SK-N-SH treated with all-trans-retinoic acid at 6 μM for 48 hours (cell line): ENCODE measurements at regions not wholly inside any gene's neighbourhood (a gene's known extent, or its start where the extent isn't known, plus 50 kb on each side); places are given as distances from the start of the nearest gene placed in this dataset.

ENCODE experiments used
- CSRNP3 ChIP-seq: fragments of 250-450 bp; sonication (Bioruptor Pico); IDR thresholded peaks from 2 replicates; pipeline ENCODE4 v1.5.1; 2021; ENCODE audit warnings: mild to moderate bottlenecking, moderate library complexity
- ESRRG ChIP-seq: fragments of 250-450 bp; sonication (Bioruptor Pico); IDR thresholded peaks from 2 replicates; pipeline ENCODE4 v1.6.1; 2021; ENCODE audit warnings: mild to moderate bottlenecking
- ZFP30 ChIP-seq: fragments of 450-650 bp; formaldehyde crosslinking; IDR thresholded peaks from 2 replicates; pipeline ENCODE4 v1.5.0; 2022; ENCODE audit warnings: mild to moderate bottlenecking, moderate library complexity
- TF ChIP-seq, protein P1 (sequence below): fragments of 250-450 bp; sonication (Bioruptor Pico); IDR thresholded peaks from 2 replicates; pipeline ENCODE4 v1.8.0; 2020; ENCODE audit warnings: mild to moderate bottlenecking, moderate library complexity, borderline replicate concordance
- TF ChIP-seq, protein P2 (sequence below): fragments of 250-450 bp; sonication (Bioruptor Pico); IDR thresholded peaks from 2 replicates; pipeline ENCODE4 v1.5.0; 2020; ENCODE audit warnings: mild to moderate bottlenecking, moderate library complexity

- TF ChIP-seq, protein P1, sequence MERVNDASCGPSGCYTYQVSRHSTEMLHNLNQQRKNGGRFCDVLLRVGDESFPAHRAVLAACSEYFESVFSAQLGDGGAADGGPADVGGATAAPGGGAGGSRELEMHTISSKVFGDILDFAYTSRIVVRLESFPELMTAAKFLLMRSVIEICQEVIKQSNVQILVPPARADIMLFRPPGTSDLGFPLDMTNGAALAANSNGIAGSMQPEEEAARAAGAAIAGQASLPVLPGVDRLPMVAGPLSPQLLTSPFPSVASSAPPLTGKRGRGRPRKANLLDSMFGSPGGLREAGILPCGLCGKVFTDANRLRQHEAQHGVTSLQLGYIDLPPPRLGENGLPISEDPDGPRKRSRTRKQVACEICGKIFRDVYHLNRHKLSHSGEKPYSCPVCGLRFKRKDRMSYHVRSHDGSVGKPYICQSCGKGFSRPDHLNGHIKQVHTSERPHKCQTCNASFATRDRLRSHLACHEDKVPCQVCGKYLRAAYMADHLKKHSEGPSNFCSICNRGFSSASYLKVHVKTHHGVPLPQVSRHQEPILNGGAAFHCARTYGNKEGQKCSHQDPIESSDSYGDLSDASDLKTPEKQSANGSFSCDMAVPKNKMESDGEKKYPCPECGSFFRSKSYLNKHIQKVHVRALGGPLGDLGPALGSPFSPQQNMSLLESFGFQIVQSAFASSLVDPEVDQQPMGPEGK, result no peak
- TF ChIP-seq ZFP30 (CRISPR knock-in tag), result no peak
- no peak for TF ChIP-seq ESRRG (CRISPR knock-in tag)
- no peak for TF ChIP-seq CSRNP3 (CRISPR knock-in tag)
- TF ChIP-seq, protein P2, sequence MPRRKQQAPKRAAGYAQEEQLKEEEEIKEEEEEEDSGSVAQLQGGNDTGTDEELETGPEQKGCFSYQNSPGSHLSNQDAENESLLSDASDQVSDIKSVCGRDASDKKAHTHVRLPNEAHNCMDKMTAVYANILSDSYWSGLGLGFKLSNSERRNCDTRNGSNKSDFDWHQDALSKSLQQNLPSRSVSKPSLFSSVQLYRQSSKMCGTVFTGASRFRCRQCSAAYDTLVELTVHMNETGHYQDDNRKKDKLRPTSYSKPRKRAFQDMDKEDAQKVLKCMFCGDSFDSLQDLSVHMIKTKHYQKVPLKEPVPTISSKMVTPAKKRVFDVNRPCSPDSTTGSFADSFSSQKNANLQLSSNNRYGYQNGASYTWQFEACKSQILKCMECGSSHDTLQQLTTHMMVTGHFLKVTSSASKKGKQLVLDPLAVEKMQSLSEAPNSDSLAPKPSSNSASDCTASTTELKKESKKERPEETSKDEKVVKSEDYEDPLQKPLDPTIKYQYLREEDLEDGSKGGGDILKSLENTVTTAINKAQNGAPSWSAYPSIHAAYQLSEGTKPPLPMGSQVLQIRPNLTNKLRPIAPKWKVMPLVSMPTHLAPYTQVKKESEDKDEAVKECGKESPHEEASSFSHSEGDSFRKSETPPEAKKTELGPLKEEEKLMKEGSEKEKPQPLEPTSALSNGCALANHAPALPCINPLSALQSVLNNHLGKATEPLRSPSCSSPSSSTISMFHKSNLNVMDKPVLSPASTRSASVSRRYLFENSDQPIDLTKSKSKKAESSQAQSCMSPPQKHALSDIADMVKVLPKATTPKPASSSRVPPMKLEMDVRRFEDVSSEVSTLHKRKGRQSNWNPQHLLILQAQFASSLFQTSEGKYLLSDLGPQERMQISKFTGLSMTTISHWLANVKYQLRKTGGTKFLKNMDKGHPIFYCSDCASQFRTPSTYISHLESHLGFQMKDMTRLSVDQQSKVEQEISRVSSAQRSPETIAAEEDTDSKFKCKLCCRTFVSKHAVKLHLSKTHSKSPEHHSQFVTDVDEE (CRISPR knock-in tag), result no peak
Observed at GRCh38 chr6:139881728-139882211, 507.3 kb upstream of the CITED2 start.
